CD4-positive, alpha-beta T cell treated with Interleukin-21 for 1 hour (primary cell): ENCODE measurements at regions not wholly inside any gene's neighbourhood (a gene's known extent, or its start where the extent isn't known, plus 50 kb on each side); places are given as distances from the start of the nearest gene placed in this dataset.

Experiments
- DNase-seq: peaks from one replicate; pipeline ENCODE4 v3.0.0-alpha.2; 2020

DNA sequence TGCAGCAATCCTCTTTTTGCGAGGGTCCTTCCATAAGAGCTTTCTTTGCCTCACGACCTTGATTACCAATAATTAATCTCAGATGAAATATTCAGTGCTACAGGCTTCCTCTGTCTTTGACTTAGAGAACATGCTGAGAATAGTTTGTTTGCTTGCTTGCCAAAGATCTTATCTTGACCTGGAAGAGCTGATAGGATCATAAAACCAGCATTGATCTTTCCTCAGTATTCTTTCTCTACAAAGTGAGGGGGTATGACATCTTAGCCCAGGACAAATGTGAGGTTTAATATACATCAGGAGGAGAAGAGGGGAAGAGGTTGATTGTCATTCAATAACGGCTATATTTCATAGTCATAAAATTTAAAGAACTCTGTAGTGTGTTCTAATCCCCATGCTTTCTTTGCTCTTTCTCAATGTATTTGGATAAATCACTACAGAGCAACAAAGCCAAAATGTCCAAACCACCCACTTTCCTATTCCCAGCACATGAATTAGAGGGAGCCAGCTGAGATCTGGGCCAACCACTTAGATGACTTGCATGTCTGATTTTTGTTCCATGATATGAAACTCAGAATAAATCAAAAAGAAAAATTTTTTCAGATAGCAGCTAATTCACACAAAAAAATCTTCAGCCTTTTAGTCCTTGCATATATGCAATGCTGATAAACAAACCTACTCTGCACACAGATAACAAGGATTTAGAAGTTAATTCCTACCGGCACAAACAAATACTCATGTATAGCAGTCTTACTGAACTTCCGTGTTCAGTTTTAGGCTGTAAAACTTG lies 50.5 kb upstream of the IPO9 start:
- DNase-seq, result no peak
